SU-DHL-6 (cell line): ENCODE measurements at regions not wholly inside any gene's neighbourhood (a gene's known extent, or its start where the extent isn't known, plus 50 kb on each side); places are given as distances from the start of the nearest gene placed in this dataset.

Experiments
- EZH2phosphoT487 ChIP-seq: fragments of 200-600 bp; sonication (generic), shearing (Covaris generic); conservative IDR thresholded peaks from 2 replicates; pipeline ENCODE4 v1.6.1; 2018; ENCODE audit warnings: mild to moderate bottlenecking, antibody characterized with exemption, low read length, moderate library complexity, mixed read lengths
- TF ChIP-seq, protein P1 (sequence below): fragments of 200-600 bp; sonication (generic); IDR thresholded peaks from one replicate; pipeline ENCODE4 v1.5.1; 2017; ENCODE audit warnings: antibody characterized with exemption, mild to moderate bottlenecking, low read length, moderate library complexity; ENCODE audit not compliant: insufficient read depth, poor library complexity, severe bottlenecking

- TF ChIP-seq, protein P1, sequence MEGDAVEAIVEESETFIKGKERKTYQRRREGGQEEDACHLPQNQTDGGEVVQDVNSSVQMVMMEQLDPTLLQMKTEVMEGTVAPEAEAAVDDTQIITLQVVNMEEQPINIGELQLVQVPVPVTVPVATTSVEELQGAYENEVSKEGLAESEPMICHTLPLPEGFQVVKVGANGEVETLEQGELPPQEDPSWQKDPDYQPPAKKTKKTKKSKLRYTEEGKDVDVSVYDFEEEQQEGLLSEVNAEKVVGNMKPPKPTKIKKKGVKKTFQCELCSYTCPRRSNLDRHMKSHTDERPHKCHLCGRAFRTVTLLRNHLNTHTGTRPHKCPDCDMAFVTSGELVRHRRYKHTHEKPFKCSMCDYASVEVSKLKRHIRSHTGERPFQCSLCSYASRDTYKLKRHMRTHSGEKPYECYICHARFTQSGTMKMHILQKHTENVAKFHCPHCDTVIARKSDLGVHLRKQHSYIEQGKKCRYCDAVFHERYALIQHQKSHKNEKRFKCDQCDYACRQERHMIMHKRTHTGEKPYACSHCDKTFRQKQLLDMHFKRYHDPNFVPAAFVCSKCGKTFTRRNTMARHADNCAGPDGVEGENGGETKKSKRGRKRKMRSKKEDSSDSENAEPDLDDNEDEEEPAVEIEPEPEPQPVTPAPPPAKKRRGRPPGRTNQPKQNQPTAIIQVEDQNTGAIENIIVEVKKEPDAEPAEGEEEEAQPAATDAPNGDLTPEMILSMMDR: no peak
- TF ChIP-seq EZH2phosphoT487: no peak
These were observed 199.5 kb upstream of the DIPK2B start for GRCh38 chrX:45400027-45400779.
